ENCODE measurements at regions not wholly inside any gene's neighbourhood (a gene's known extent, or its start where the extent isn't known, plus 50 kb on each side); places are given as distances from the start of the nearest gene placed in this dataset.
"Not testable (repeated sequence)": the region's sequence is repeated elsewhere in the genome, so short reads cannot be mapped to it uniquely, and the experiment has no call there.

DNA sequence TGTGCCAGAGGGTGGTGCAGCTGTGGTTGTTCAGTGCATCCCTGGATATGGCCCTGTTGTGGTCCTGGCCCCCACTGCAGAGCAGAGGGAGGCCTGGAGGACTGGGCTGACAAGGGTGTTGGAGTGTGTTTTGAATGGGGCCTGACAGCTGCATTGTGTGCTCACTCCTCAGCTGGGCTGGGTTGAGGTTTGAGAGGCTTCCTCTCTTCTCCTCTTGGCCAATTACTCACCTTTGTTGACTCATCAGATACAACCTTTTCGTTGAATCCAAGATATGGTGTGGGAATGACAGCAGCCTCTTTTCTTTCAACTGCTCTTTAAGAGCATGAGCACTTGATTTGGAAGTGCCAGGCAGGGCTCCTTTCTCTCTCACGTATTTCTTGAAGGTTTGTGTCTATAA lies 228.5 kb upstream of the COBL start:
- TF ChIP-seq, protein P1, sequence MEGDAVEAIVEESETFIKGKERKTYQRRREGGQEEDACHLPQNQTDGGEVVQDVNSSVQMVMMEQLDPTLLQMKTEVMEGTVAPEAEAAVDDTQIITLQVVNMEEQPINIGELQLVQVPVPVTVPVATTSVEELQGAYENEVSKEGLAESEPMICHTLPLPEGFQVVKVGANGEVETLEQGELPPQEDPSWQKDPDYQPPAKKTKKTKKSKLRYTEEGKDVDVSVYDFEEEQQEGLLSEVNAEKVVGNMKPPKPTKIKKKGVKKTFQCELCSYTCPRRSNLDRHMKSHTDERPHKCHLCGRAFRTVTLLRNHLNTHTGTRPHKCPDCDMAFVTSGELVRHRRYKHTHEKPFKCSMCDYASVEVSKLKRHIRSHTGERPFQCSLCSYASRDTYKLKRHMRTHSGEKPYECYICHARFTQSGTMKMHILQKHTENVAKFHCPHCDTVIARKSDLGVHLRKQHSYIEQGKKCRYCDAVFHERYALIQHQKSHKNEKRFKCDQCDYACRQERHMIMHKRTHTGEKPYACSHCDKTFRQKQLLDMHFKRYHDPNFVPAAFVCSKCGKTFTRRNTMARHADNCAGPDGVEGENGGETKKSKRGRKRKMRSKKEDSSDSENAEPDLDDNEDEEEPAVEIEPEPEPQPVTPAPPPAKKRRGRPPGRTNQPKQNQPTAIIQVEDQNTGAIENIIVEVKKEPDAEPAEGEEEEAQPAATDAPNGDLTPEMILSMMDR (IDR thresholded peaks at IDR 0.05; ENCODE audit: insufficient read depth, low read depth, low read length): no peak
- DNase-seq (ENCODE audit: low read depth): no peak

DNA sequence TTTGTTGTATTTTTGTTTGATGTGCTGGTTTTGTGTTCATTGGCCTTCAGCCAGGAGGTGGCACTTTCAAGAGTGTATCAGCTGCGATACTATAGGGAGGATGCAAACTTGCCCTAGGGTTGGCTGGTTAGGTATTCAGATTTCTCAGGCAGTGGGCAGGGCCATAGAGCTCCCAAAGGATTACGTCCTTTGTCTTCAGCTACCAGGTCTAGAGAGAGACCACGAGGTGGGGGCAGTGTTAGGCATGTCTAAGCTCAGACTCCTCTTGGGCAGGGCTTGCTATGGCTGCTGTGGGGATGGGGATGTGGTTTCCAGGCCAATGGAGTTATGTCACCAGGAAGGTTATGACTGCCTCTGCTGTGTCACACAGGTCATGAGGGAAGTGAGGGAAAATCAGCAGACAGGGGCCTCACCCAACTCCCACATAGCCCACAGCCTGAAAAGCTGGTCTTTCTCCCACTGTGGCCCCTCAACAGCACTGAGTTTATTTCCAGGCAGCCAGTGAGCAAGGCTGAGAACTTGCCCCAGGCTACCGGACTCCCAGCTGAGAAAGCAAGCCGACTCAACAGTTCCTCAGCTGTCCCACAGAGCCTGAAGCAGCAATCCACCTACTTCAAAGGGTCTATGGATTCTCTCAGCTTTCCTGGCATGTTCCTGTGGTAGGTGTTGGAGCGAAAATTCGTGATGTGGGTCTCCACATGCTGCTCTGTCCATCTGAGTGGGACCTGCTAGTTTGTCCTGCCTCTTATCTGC lies 227.4 kb upstream of the COBL start:
- TF ChIP-seq, protein P1 (IDR thresholded peaks at IDR 0.05; ENCODE audit: insufficient read depth, low read depth, low read length): no peak
- no peak overlapping the region for H3K4me3 ChIP-seq (ENCODE audit: low read depth, low read length)
- DNase-seq (ENCODE audit: low read depth): no peak

More for the DNA sequence above, 228.5 kb upstream of the COBL start:
- no peak overlapping the region for H3K4me3 ChIP-seq (ENCODE audit: low read depth, low read length)

- DNase-seq (ENCODE audit: low read depth); H3K4me3 ChIP-seq (ENCODE audit: low read depth, low read length): not testable (repeated sequence)
Measured at GRCh38 chr7:51540906-51541305, 224.3 kb upstream of the COBL start.

- TF ChIP-seq, protein P1 (IDR thresholded peaks at IDR 0.05; ENCODE audit: insufficient read depth, low read depth, low read length): no peak
- H3K4me3 ChIP-seq (ENCODE audit: low read depth, low read length): no peak overlapping the region
- DNase-seq (ENCODE audit: low read depth): no peak
Measured at GRCh38 chr7:51539840-51540239, 223.2 kb upstream of the COBL start.

GRCh38 chr7:51528172-51528571 lies 211.6 kb upstream of the COBL start:
- H3K4me3 ChIP-seq (ENCODE audit: low read depth, low read length): no peak overlapping the region

GRCh38 chr7:51521694-51522312 lies 205.2 kb upstream of the COBL start:
- no peak for DNase-seq (ENCODE audit: low read depth)
- H3K4me3 ChIP-seq (ENCODE audit: low read depth, low read length): no peak overlapping the region
- TF ChIP-seq, protein P1 (IDR thresholded peaks at IDR 0.05; ENCODE audit: insufficient read depth, low read depth, low read length): no peak

More at GRCh38 chr7:51528172-51528571, 211.6 kb upstream of the COBL start:
- no peak for DNase-seq (ENCODE audit: low read depth)
- TF ChIP-seq, protein P1 (IDR thresholded peaks at IDR 0.05; ENCODE audit: insufficient read depth, low read depth, low read length): no peak

DNA sequence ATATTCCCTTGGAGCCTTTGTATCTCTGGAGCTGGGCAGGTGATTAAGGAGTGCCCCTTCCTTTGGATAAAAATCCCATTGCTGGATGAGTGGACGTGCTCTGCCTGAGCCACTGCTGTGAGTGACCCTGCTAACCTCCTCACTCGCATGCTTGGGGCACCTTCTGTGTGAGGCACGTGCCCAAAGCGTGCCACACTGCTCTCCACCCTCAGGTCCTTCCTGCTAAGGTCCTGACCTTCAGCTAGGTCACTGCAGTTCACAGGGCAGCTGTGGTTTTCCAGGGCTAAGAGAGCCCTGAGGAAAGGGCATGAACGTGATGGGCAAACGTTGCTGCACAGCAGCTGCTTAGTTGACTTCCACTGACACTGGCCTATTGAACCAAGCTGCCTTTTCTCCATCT lies 204.4 kb upstream of the COBL start:
- no peak for DNase-seq (ENCODE audit: low read depth)
- TF ChIP-seq, protein P1 (IDR thresholded peaks at IDR 0.05; ENCODE audit: insufficient read depth, low read depth, low read length): no peak
- no peak overlapping the region for H3K4me3 ChIP-seq (ENCODE audit: low read depth, low read length)

Data from fibroblast of villous mesenchyme (primary cell).